NCI-H1694 treated with DMSO at 0.1 percent for 48 hours (cell line): ENCODE measurements at regions not wholly inside any gene's neighbourhood (a gene's known extent, or its start where the extent isn't known, plus 50 kb on each side); places are given as distances from the start of the nearest gene placed in this dataset.
"Not testable (repeated sequence)": the region's sequence is repeated elsewhere in the genome, so short reads cannot be mapped to it uniquely, and the experiment has no call there.

Experiments
- DNase-seq: peaks from one replicate; lab custom pipeline; 2025; lab: John Stamatoyannopoulos, UW

DNA sequence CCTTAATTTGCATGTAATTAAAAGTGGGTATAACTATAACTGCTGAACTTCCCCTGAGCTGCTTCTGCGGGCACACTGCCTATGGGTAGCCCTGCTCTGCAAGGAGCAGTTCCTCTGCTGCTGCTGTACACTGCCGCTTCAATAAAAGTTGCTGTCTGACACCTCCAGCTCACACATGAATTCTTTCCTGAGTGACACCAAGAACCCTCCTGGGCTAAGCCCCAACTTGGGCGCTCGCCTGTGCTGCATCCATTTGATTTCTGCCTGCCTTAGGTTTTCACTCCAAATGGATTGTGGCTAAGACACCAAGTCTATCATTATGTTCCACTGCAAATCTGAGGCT is 215.7 kb downstream of the ANAPC1 start:
- no peak for DNase-seq

DNA sequence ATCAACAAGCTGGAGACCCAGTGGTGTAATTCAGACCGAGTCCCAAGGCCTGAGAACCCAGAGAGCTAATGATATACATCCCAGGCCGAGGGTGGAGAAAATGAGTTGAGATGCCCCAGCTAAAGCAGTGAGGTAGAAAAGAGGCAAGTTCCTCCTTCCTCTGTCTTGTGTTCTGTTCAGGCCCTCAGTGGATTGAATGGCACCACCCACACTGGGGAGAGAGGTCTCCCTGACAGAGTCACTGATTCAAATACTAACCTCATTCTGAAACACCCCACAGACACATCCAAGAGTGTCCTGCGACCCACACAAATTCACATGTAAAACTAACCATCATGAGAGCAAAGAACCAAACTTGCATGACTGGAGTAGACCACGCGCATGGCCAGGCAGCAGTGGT is 215.3 kb downstream of the ANAPC1 start:
- DNase-seq = no peak

DNA sequence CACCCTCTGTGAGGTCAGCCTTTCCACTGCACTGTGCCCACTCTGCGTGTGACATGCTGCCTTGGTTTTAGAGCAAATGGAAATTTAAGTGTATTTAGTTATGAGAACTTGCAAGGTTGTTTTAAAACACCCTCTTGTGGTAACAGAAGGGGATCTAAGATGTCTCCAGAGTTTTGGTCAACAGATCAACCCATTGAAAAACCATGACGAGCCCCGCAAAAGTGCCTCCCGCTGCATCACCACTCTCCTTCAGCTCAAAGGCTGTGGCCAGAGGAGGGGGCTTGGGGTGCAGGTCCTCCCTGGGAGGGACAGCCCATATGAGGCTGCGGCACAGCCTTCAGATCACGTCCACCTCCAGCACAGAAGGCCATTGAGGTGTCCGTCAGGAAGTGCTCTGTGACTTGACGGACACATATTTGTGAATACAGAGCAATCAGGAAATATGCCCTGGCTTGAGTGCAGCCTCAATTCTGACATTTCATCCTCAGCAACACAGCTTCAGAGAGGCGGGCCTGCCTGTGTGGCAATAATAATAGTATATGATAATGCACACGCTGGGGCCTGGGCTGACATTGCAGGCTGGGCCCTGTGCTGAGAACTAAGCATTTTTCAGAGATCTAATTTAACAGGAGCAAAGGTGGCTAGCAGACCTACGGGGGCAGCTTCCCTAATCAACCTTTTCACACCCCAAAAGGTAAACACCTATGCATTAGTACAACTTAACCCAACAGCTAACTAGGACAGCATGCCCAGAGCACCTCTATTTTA is 213.9 kb downstream of the ANAPC1 start:
- DNase-seq = no peak

DNA sequence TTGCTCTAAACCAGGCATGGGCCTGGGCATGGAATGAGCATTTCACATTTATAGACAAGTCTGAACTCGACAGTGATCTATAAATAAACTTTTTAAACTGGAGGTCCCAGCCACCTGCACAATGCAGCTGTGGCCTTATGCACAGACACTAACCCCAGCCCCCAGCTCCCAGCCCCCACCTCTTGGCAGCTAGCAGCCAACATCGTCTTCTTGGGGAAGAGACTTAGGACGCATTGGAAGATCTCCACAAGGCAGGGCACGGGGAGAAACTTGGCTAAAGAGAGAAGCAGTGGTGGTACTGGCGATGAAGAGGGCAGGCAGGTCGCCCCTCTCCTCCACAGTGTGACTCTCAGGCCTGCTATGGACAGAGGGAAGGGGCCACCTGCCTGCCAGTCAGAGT is 213.2 kb downstream of the ANAPC1 start:
- no peak for DNase-seq

DNA sequence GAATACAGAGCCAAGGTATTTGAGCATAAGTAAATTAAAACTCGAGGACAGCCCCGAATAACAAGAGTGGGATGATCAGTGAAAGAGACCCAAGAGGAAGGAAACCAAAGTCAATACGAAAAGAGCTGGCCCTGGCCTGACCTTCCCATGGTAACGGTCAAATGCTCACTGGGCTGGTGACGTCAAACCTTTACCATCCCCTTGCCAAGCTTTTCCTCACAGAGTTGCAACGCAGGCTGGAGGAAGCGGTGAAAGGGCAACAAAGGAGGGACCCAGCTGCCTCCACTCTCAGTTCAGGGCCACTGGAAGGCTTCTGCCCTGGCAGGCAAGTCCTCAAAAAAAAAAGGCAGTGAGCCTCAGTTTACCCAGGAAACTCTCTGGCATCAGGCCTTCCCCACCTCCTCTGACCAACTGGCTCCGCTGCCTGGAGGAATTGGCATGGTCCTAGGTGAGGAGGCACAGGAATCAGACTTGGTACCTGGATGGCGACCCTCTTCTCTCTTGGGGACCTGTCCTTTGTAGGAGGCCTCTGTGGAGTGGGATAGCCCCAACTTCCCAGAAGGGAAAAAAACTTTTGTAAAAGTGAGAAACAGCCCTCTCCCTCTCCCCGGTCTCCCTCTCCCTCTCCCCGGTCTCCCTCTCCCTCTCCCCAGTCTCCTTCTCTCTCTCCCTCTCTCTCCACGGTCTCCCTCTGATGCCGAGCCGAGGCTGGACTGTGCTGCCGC is 212.4 kb downstream of the ANAPC1 start:
- DNase-seq = no peak

DNA sequence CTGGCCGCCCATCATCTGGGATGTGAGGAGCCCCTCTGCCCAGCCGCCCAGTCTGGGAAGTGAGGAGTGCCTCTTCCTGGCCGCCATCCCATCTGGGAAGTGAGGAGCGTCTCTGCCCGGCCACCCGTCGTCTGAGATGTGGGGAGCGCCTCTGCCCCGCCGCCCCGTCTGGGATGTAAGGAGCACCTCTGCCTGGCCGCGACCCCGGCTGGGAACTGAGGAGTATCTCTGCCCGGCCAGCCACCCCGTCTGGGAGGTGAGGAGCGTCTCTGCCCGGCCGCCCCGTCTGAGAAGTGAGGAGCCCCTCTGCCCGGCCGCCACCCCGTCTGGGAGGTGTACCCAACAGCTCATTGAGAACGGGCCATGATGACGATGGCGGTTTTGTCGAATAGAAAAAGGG is 211.4 kb downstream of the ANAPC1 start:
- not testable (repeated sequence) for DNase-seq

DNA sequence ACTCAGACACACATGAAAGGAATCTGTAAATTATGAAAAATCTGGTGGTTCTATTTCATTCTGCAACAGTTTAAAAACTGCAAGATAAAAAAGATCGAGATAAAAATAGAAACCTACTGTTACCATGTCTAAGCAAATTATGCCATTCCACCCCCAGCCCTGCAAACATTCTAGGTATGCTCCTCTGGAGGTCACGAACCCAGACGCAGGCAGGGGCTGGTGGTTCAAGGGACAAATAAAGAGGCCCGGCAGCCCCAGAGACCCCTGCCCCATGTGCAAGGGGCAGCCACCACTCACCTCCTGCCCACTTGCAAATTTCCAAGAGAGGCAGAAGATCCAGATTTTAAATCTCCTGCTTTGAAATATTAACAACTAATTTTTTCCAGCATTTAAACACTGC is 210.5 kb downstream of the ANAPC1 start:
- no peak for DNase-seq

DNA sequence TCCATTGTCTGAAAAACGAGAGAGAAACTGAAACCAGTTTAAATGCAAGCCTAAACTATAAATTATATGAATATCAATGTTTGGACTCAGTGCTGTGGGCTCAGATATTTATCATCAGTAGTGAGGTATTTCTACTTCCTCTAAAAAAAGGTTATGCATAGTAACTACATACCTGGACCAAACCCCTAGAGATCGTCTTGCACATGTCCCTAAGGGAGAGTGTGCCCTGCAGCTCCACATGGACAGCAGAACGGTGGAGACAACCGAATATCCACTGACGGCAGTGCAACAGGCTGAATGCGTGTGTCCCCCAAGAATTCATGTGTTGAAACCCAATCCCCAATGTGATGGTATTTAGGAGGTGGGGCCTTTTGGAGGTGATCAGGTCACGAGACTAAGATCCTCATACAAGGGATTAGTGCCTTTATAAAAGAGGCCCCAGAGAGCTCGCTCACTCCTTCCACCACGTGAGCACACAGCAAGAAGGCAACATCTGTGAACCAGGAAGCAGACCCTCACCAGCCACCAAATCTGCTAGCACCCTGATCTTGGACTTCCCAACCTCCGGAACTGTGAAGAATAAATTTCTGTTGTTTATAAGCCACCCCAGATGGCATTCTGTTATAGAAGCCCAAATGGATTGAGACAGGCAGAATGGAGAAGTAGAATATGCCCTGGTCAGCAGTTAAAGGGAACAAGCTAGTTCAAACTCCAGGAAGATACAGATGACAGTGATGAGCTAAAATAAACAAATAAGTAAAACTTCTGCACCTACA is 208.4 kb downstream of the ANAPC1 start:
- DNase-seq = no peak

DNA sequence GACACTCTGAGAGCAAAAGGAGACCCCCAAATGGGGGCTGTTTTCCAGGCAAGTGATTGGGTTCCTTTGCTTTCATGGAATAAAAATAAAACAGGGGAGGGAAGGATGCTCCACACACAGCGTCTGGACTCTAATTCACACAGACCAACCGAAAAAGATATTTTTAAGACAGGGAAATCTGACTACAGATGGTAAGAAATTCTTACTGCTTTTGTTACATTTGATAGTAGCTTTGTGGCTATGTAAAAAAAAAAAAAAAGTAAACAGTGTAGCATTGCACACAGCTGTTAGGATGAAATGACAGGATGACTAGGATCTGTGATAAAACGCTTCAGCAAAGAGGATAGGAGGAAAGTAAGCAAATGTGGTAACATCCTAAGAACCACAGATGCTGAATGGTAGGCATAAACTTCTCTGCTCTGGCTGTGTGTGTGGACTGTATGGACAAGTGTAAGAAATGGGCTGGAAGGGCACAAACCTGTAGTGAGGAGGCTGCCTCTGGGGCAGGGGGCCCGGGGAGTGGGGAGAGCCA is 207.6 kb downstream of the ANAPC1 start:
- DNase-seq = no peak

DNA sequence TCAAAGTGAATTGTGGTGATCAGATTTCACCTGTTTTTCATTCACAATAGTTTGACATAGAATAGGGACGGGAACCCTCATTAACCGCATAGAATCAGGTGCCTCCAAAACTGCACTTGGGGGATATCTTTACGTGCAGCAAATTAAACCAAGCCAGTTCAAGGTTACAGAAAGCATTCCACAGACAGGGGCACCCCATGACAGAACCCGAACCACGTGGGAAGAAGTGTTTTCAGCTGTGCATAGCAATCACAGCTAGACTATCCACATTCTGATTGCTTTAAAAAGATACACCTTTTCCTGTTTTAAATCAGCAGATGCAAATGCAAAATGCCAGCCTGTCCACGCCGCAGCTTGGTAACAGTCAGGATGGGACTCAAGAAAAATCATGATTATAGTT is 205.8 kb downstream of the ANAPC1 start:
- DNase-seq = no peak

DNA sequence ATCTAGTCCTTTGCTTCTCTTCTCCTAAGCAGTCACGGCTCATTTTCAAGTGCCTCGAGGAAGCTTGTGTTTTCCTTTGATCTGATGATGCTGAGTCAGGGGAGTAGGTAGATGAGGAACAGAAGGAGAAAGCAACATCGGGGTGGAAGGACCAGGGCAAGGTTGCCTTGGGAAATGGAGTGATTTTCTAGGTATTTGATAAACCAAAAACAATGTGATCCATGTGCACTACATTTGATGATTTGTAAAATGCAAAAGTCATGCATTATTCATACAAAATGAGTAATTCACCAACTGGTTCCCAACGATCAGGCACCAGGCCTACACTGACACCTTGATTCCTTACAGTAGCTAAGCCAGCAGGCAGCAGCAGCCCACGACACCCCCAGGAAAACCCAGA is 205.3 kb downstream of the ANAPC1 start:
- no peak for DNase-seq

DNA sequence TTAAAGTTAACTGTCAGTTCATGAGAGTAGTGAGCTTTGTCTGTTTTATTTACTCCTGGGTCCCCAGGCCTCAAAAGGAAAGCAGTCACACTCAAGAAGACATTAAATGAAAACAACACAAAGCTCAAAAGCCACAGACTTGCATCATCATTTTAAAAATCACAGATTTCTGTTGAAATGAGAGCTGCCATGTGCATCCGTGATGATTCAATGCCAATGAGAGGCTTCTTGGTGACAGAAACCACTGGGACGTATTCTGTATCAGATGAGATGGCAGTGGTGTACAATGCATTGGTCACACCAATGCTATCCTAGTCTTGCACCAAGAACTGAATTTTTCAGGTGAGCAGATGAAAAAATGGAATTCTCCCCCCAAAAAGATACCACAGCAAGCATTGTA is 204.8 kb downstream of the ANAPC1 start:
- no peak for DNase-seq

DNA sequence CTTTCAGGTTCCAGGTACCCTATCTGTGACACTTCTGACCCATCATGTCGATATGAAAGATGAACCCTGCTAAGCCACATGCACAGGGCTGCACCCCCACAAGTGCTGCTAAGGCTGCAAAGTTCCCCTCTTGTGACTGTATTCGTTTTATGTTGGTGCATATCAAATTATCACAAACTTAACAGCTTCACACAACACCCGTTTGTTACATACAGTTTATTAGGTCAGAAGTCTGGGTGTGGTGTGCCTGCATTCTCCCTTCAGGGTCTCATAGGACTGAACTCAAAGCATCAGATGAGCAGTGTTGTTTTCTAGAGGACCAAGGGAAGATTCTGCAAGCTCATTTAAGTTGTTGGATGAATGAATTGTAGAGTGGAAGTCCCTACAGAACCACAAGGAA is 199.4 kb downstream of the ANAPC1 start:
- no peak for DNase-seq

DNA sequence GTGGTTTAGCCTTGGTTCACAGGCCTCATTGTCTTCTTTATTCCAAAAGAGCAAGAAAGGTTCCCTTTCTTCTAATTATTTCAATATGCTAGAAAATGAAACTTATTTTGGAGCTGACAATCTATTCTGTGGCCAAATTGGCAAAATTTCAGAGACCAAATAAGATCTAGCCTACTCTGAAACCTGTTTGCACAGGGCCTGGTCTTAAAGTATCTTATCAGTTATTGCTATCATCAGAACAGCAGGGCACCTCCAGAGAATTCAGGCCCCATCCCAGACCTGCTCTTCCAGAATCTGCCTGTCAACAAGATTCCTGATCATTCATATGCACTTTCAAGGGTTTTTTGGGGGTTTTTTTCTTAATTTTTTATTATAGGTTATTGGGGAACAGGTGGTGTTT is 198.7 kb downstream of the ANAPC1 start:
- DNase-seq = no peak

DNA sequence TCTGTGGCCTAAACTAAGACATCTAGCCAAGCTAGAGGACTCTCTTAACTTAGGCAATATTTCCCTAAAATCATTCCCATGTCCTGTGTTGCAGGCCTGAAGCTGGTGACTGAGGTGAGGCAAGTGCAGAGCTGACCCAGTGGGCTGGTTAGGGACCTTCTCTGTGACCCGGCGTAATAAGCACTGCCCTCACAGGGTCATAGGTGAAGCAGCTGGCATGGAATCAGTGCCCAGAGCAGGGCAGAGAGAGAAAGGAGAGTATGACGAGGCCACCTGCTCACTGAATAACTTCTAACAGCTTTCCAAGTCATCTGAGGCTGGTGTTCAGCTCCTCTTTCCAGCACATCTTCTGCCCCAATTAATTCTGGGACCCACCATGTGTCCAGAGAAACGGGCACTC is 197.0 kb downstream of the ANAPC1 start:
- DNase-seq = no peak

DNA sequence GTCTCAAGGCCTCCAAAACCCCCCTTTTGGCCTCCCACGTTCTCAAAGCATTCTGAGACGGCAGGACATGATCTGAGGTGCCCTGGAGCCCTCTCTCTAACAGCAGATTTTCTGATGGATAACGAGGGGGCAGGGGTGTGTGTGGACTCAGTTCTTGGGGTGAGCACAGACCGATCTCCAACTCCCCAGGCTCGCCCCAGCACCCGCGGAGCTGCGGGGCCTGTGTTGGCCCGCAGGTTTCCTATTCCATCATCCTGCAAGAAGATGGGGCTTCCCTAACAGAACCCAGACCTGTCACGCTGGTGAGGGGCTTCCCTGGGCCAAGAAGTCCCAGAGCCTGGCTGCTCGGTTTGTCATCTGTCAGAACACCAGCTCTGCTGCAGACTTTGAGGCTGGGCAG is 196.1 kb downstream of the ANAPC1 start:
- no peak for DNase-seq

DNA sequence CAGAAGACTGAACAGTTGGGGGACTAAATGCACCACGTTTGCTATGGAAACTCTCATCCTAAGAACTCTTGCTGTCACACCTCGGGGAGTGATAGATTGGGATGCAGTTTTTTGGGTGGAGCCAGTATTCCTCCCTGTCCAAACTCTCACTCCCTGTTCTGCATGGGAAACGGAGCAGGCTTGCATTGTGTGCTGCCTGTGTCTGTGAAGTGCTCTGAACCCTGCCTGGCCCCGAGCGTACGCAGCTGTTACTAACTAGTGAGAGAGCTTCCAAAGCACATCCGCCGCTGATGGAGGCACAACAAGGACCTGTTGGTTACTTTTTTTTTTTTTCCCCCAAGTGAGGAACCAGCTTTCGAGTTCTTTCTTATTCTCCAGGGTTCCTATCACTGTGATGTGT is 195.5 kb downstream of the ANAPC1 start:
- DNase-seq = no peak

DNA sequence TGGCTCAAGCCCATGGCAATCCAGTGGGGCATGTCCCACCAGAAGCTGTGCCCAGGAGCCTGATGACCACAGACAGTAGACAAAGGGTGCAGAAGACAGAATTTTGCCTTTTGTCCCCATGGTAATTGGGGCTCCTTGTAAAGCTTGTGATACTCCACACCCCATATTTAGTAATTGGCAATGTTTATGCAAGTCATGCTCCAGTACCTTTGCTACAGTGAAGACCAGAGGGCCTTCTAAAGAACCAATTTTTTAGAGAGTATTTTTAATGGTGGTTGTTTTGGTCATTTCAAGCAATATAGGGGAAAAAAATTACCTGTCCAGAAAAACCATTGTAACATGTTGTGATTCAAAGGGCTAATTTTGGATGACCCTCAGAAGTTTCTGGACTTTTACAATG is 194.8 kb downstream of the ANAPC1 start:
- DNase-seq = no peak

DNA sequence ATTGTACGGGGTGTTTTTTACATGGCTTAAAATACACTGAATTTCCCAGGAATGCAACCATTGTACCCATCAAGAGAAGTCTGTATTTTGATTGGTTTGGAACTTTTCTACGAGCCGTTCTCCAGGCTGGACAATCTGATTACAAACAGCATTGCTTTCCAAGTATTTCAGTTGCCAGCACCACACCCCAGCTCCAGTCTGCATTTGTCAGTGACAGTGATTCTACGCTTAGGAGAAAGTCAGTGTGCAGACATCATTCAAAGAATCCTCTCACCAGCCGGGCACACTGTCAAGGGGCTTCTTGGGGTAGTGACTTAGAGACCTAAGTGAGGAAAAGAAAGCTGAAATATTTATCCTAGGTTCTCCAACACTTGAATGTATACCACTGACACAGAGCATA is 194.1 kb downstream of the ANAPC1 start:
- DNase-seq = no peak

DNA sequence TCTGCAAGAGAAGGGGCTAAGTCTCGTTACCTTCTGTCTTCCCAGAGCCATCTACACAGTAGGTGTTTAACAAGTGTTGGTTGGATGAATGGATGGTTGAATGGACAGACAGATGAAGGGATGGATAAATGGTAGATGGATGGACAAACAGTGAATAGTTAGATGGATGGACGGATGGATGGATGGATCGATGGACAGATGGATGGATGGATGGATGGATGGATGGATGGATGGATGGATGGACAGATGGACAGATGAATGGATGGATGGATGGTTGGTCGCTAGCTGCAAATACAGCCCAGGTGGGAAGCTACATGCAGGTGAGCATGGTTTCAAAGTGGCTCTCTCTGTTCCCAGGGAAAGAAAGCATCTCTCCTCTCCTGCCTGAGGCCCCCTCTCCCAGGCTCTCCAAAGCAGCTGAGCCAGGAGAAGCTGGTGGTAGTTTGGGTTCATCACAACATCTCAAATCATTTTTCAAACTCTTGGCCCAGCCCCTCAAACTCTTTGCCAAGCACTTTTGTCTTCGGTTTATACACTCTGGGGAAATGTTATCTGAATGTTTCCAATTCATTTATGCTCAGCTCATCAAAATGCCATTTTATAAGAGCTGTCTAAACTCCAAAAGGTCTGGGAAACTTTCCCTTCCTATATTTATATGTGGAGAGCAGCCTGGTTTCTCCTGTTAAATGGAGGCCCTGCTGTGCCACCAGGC is 192.7 kb downstream of the ANAPC1 start:
- DNase-seq = no peak

DNA sequence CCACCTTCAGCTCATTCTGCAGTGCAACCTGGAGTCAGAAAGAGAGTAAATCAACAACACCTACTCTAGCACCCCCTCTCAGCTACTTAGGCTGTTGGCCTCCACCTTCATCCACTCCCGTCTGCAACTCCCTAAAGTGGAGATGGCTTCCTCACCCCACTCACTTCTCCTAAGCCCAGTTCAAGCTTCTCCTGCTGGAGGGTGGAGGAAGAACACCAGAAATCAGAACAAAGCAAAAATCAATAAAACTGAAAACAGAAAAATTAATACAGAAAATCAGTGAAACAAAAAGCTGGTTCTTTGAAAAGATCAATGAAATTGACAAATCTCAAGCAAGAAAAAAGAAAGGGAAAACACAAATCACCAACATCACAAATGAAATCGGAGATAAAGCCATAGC is 191.7 kb downstream of the ANAPC1 start:
- DNase-seq = no peak

DNA sequence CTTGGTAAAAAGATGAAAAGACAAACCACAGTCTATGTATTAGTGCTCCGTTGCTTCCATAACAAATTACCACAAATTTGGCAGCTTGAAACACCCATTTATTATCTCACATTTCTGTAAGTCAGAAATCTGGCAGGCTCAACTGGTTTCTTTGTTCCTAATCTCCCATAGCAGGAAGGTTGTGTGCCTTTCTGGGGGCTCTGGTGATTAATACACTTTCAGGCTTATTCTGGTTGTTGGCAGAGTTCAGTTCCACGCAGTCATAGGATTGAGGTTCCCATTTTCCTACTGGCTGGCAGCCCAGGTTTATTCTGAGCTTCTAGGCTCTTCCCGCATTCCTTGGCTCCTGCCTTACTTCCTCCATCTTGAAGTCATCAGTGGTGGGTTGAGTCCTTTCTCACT is 189.3 kb downstream of the ANAPC1 start:
- DNase-seq = no peak
